HL-60 (cell line): ENCODE measurements at regions not wholly inside any gene's neighbourhood (a gene's known extent, or its start where the extent isn't known, plus 50 kb on each side); places are given as distances from the start of the nearest gene placed in this dataset.

Source experiments
- DNase-seq, 2 experiments: peaks; one replicate each; pipeline ENCODE4 v3.0.0-alpha.2; 2010 to 2020; ENCODE audit warnings: low read depth in 1 of 2, low spot score in 1 of 2
- H3K27ac ChIP-seq: fragments of 250-450 bp; sonication (Bioruptor Pico); replicated peaks from 2 replicates; pipeline ENCODE4 v1.5.1; 2020; ENCODE audit warnings: mild to moderate bottlenecking, moderate library complexity
- H3K27me3 ChIP-seq: fragments of 250-450 bp; sonication (Bioruptor Pico); 2 replicates; pipeline ENCODE4 v1.5.1; 2021; ENCODE audit warnings: mild to moderate bottlenecking, moderate library complexity; ENCODE audit not compliant: insufficient read depth, poor library complexity, severe bottlenecking
- H3K4me3 ChIP-seq: replicated peaks from 2 replicates; pipeline ENCODE4 v1.5.1; 2011; ENCODE audit warnings: mild to moderate bottlenecking, control low read depth, low read length; ENCODE audit not compliant: insufficient read depth
- CTCF ChIP-seq: IDR thresholded peaks from one replicate; pipeline ENCODE4 v1.5.1; 2011; ENCODE audit warnings: low read length, control low read depth, inconsistent platforms; ENCODE audit not compliant: insufficient read depth
- GABPA ChIP-seq: IDR thresholded peaks from 2 replicates; pipeline ENCODE4 v1.6.1; 2012; ENCODE audit warnings: low read depth
- POLR2AphosphoS5 ChIP-seq: IDR thresholded peaks from 2 replicates; pipeline ENCODE4 v1.6.1; 2012; ENCODE audit warnings: low read depth
- REST ChIP-seq: IDR thresholded peaks from 2 replicates; pipeline ENCODE4 v1.6.1; 2012; ENCODE audit warnings: low read depth; ENCODE audit not compliant: insufficient replicate concordance
- SPI1 ChIP-seq: IDR thresholded peaks from 2 replicates; pipeline ENCODE4 v1.6.1; 2012; ENCODE audit warnings: low read depth, mild to moderate bottlenecking, borderline replicate concordance

- H3K27ac ChIP-seq, result no peak overlapping the region
- H3K27me3 ChIP-seq, result no peaks in the 10 kb centered on the region
- no peak for DNase-seq
- TF ChIP-seq CTCF (no peak), REST (no peak)
- H3K4me3 ChIP-seq, result no peak overlapping the region
These were observed 162.7 kb upstream of the MRPS30 start for GRCh38 chr5:44646016-44646415.

- no peaks in the 10 kb centered on the region for H3K27me3 ChIP-seq
- TF ChIP-seq REST (no peak), GABPA (no peak), CTCF (no peak), SPI1 (no peak), POLR2AphosphoS5 (no peak)
These were observed 163.2 kb upstream of the MRPS30 start for GRCh38 chr5:44645502-44645901.

GRCh38 chr5:44644628-44645027, 164.1 kb upstream of the MRPS30 start:
- Histone ChIP-seq H3K27me3 (no peaks in the 10 kb centered on the region), H3K27ac (no peak overlapping the region)
- DNase-seq, result no peak

More at GRCh38 chr5:44645502-44645901, 163.2 kb upstream of the MRPS30 start:
- Histone ChIP-seq H3K4me3 (no peak overlapping the region), H3K27ac (no peak overlapping the region)
- DNase-seq, result no peak

More at GRCh38 chr5:44644628-44645027, 164.1 kb upstream of the MRPS30 start:
- no peak for TF ChIP-seq REST
- no peak for TF ChIP-seq CTCF
- no peak for TF ChIP-seq GABPA
- TF ChIP-seq SPI1, result no peak
- no peak for TF ChIP-seq POLR2AphosphoS5
- no peak overlapping the region for H3K4me3 ChIP-seq
